HG03354 (cell line): ENCODE measurements at regions not wholly inside any gene's neighbourhood (a gene's known extent, or its start where the extent isn't known, plus 50 kb on each side); places are given as distances from the start of the nearest gene placed in this dataset.

ENCODE experiments used
- ATAC-seq: cut with Tn5 transposase; IDR thresholded peaks from one replicate; pipeline ENCODE4 v1.9.1; 2021; ENCODE audit warnings: mild to moderate bottlenecking; ENCODE audit not compliant: unreplicated experiment, poor library complexity, severe bottlenecking

DNA sequence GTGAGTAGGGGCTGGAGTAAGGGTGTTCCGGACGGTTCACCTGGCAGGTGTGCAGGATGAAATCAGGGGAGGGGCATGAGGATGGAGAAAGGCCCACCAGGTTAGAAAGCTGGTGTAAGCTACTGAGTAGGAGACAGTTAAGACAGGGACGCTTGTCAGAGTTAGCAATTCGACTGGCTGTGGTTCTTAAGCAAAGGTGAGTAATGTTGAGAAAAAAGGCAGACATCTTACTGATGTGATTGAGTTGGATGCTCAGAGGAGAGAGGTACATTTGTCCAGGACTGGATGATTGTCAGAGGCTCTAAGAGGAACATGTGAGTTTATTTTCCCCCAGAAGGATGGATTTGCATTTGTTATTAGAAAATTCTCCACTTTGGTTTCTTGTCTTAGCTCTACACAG is 90.5 kb upstream of the MGAT5 start:
- no peak for ATAC-seq

DNA sequence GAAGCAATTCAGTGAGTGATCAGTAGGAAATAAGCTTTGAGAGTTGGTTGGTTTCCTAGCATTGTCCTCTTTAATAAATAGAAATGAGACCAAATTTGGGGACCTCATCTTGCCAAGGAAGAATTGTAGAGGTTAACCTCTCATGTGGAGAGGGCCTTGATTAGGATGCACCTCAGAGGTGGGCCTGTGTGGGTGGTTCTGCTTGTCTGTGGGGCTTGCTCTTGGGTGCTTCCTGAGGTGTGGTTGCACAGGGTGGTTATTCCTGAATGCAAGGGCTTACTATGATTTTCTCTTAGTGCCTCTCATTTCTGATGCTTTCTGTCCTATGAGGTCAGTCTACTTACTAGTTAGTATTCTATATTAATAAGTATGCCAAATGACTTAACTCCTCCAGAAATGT is 89.6 kb upstream of the MGAT5 start:
- ATAC-seq = no peak

DNA sequence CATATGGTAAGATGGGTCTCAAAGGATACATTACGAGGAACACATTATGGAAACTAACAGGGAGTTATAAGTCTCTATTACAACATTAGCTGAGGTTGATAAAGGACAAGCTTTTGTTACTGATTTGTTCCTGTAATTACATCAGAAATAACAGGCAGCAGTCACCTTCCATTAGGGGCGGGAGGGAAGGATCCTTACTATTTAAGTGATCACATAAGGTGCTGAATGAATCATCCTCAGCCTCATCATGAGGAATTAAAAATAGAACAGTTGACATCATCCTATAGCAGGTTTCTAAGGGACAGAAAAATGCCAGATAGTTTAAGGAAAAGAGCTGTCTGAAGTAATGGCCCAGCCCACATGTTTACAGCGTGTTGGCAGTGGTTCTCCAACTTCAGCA is 86.9 kb upstream of the MGAT5 start:
- ATAC-seq = no peak

DNA sequence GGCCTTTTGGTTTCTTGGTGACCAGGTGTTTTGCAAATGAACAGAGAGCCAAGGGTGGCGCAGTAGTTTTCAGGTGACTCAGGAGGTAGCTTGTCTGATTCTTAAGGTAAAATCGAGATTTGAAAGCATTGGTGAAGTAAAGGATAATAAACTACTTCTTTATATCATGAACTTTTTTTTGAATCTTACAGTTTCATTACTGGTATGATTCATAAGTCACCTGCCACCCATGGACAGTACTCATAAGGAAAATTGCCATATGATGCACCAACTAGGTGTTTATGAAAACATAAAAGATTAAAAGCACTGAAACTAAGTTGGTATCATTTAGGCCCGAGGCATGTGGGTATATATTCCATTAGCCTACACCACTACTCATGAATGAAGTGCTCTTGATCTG is 84.1 kb upstream of the MGAT5 start:
- peak; percentile 84 for ATAC-seq

DNA sequence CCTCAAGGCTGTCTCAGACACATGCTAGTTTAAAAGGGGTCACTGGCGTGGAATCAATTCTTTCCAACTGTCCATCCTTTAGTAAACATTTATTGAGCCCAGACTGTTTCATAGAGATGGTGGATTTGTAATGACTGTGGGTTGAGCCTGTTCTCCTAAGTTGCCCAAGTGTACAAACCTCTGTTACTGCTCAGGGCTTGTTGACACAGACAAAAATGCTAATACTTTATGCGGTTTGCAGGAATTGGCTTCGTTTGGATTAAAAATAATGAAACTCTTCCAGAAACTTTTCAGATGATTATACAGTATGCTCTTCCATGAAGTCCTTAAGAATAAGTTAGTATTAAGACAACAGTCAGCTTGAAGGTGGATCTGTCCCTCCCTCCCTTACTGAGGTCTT is 83.6 kb upstream of the MGAT5 start:
- ATAC-seq = peak; percentile 23

DNA sequence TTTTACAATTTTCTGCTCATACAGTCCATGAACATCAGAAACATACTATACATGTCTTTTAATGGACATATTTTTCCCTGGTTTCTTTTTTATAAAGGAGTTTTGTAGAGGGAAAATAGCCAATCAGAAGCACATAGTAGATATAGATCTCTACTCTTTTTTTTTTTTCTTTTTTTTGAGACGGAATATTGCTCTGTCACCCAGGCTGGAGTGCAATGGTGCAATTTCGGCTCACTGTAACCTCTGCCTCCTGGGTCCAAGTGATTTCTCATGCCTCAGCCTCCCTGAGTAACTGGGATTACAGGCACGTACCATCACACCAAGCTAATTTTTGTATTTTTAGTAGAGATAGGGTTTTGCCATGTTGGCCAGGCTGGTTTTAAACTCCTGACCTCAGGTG is 83.2 kb upstream of the MGAT5 start:
- no peak for ATAC-seq

DNA sequence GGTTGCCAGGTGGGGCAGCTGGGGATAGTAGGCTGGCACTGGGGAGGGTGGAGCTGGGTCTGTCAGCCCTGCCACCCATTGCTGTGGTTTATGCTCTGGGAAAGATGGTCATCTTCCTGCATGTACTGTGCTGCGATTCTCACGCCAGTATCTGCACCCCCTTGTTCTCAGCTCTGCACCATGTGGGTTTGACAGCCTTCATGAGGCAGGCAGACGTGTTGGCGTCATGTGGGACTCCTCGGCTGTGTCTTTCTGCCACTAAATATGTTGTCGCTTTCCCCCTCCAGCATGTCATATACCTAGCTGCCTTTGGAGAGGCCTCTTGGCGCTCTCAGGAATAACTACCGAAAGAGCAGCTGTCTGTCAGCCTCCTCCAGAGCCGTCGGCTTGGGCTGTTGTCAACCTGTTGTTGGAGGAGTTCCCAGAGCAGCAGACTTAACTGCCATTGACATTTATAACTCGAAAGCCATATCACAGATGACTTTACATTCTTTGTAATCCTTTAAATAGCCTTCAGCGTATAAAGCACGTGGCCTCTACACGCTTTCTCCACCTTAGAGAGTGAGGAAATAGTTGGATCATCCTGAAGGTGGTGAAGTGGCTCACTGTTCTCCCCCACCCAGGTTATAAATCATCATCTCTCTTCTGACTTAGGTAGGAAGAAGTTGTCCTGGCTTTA is 80.4 kb upstream of the MGAT5 start:
- no peak for ATAC-seq

DNA sequence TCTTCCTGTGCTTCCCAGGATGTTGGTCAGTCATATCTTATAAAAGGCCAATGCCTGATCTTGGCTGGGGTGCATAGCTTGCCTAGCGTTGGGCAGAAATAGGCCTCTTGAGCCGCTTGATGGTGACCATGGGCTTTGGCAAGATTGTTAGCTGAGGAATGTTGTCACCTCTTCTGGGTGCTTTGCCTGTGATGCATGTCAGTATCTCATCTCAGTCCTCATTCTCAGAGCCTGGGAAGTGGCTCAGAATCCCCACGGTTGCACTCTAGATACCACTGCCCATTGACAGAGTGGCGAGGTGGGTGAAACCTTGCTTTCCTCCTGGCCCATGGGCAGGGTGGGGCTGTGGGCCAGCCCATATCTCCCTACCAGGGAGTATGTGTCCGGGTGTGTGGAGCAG is 79.2 kb upstream of the MGAT5 start:
- no peak for ATAC-seq

DNA sequence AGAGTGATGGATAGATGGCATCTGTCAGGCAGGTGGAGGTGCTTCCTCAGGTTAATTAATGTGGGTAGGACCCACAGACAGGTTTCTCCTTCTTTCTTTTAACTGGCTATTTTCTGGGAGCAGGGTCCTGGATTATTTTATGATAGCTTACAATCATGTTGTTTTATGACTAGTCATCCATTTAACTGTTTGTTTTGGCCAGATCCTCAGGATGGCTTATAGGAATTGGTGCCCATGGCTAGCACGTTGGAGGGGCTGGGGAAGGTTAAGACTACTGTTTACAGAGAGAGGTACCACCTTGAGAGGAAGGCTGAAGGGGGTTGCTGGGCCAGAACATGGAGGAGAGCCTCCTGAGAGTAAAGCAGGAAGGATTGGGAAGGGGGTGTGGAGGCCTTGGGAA is 78.0 kb upstream of the MGAT5 start:
- no peak for ATAC-seq

DNA sequence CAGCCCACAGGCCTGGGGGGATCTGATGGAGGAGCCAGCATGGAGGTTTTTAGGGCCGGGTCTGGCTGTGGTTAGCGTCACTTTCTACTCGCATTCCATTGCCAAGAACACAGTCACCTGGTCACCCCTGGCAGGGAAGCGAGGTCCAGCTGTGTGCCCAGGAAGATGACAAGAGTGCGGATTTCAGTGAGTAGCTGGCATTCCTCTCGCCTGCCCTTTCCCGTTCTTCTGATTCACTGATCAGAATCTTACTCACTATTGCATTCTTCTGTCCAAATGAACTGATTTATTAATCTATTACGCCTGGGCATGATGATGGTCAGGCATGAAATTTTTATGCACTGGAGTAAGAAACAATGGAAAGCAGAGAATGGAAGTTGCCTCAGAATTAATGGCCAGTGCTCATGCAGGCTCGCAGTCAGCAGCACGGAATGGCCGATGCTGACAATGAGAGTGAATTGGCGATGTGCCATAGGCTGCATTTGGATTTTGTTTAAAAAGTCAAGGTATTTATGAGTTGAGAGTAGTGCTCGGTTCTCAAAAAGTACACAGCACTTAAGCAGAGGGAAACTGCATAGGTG is 76.4 kb upstream of the MGAT5 start:
- ATAC-seq = no peak

DNA sequence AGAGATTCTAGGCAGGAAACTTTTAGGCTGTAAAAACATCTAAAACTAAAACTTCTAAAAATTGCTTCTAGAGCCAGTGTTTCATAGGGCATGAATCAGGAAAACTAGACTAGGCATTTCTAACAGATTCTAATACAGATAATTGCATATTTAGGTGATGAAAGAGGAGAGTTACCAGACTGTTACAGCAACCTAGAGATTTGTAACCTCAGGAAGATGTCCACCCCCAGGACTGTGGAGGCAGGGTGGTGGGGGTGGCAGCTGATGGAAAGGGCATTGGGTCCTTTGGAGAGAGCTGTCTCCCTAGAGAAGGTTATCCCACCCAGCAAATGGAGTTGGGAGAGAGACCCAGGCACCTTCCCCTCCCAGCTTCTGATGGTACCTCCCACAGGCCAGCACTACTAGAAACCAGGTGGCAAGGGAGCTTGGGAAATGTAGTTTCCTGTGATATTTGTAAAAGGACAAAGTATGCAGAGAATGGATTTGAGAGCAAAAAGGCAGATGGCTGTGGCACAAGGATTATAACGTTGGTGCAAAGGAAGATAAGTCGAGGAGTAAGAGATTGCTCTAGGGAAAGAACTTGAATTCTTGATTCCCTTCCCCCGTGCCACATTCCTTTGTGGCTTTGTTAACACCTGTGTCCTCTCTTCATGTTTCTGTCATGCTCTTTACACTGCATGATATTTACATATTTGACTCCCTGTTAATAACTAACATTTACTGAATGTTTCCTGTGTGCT is 75.6 kb upstream of the MGAT5 start:
- peak; percentile 82 for ATAC-seq

DNA sequence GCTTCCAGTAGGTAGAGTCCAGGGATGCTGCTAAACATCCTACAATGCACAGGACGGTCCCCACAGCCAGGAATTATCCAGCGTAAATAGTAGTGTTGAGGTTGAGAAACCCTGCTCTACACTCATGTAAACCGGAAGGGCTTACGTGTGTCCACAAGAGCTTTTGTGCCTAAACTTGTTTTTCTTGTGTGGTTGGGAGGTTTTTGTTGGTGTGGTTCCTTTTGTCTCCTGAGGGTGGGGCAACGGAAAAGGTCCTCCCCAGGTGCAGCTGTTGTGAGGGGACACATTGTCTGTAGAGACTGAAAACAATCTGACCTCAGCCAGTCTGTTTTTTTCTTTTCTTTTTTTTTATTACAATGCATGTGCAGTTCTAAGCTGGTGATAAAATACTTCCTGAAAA is 72.7 kb upstream of the MGAT5 start:
- peak; percentile 74 for ATAC-seq

DNA sequence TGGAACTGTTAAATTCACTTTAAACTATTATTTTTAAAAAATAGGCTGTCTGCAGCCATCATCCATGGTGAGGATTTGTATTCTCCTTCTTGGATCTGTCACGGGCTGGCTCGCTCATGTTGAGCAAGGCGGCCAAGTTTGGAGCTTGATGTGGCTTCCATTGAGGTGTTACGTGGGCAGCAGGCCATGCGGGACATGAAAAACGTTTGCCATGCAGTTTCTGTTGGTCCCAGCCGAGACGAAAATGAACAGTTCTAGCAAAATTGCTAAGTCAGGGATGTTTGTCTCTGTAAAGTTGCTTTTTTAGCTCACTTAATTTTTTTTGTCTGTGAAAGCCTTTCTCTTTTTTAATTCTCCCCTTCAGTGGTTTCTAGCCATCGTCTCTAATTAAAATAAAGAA is 70.2 kb upstream of the MGAT5 start:
- no peak for ATAC-seq

DNA sequence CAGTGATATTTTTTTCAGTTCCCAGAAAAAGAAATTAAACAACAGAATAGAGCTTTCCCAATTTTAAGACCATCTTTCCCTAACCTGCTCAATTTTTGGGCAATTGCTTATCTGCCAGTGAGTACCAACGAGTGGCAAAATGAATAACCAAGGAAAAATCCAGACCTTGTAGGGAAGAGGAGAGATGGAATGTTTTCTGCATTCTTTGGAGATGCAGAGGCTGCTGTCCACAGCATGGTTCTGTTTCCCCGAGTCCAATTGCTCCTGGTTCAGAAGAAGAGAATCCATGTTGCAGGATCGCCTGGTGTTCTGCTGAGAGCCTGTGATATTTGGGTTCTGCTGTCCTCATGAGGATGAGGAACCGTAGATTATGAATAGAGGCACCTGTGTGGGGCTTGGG is 68.2 kb upstream of the MGAT5 start:
- ATAC-seq = no peak

DNA sequence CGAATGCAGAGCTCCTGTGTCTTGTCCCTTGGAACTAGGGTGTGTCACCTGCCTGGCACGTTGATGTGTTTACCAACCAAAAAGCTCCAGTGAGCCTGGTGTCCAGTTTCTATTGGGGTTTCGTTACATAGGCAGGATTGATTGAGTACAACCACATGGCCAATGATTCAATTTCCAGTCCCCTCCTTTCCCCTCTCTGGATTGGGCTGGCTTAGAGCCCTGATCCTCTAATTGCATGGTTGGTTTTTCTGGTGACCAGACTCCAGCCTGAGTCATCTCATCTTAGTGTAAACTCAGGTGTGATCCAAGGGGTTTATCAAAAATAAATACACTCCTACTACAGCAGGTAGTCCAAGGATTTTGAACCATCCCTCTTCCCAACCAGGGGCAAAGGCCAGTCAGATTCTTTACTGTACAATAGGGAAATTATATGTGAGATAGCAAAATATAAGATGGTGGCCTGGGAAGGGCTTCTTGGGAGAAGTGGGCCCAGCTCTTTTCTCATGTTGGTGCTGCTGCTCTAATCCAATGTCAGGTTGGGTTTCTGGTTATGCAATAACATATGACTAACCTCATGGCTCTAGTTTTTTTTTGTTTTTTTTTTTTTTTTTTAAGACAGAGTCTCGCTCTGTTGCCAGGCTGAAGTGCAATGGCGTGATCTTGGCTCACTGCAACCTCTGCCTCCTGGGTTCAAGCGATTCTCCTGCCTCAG is 64.7 kb upstream of the MGAT5 start:
- ATAC-seq = no peak

DNA sequence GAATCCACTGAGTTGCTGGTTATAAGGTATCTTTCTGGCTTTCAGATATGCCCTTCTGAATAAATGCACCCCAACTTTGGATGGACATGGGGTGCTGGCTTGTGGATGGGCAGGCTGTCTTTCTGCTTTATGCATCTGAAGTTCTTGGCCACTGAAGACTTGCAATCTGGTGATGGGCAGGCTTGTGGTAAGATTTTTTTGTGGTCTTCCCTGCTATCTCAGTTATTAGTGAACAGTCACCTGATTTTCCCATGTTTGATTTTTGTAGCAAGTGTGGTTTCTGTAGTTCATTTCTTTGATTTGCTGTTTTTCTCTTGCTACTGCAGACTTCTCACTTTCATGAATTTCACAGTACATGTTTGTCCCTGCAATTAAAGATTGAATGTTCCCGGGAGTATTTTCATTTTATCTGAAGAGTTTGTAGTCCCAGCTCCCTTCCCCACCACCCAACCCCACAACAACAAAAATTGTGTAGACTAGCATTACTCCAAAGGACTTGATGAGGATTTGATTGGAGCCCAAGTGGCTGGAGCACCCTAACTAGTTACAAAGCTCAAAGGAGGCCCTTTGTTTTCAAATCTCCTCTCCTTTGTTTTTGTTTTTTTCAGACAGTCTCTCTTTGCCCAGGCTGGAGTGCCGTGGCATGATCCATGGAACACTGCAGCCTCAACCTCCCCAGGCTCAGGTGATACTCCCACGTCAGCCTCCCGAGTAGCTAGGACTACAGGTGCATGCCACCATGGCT is 63.6 kb upstream of the MGAT5 start:
- ATAC-seq = no peak

DNA sequence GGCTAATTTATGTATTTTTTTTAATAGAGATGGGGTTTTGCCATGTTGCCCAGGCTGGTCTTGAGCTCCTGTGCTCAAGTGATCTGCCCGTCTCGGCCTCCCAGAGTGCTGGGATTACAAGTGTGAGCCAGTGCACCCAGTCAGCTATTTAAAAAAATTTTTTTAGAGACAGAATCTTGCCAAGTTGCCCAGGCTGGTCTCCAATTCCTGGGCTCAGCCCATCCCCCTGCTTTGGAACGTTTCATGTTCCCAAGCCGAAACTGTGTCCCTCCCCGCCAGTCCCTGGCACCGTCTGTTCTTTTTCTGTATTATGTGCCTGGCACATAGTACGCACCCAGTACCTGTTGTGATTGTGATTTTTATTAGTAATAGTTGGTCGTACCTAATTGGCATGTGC is 63.1 kb upstream of the MGAT5 start:
- no peak for ATAC-seq

DNA sequence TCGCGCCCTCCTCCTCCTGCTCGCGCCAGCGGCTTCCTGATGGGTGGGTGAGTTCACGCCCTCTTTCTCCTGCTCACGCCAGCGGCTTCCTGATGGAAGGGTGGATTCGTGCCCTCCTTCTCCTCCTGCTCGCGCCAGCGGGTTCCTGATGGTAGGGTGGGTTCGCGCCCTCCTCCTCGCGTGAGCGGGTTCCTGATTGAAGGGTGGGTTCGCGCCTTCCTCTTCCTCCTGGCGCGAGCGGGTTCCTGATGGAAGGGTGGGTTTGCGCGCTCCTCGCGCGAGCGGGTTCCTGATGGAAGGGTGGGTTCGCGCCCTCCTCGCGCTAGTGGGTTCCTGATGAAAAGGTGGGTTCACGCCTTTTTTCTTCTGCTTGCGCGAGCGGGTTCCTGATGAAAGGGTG is 62.0 kb upstream of the MGAT5 start:
- ATAC-seq = no peak

DNA sequence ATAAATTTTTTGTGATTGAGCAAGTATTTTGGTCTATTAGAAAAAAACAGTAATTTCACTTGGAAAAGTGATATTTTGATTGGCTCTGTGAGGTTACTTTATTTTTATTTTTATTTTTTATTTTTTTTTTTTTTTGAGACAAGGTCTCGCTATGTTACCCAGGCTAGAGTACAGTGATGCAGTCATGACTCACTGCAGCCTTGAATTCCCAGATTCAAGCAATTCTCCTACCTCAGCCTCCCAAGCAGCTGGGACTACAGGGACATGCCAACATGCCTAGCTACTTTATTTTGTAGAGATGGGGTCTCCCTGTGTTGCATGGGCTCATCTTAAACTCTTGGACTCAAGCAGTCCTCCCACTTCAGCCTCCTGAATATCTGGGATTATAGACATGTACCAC is 60.9 kb upstream of the MGAT5 start:
- ATAC-seq = no peak

DNA sequence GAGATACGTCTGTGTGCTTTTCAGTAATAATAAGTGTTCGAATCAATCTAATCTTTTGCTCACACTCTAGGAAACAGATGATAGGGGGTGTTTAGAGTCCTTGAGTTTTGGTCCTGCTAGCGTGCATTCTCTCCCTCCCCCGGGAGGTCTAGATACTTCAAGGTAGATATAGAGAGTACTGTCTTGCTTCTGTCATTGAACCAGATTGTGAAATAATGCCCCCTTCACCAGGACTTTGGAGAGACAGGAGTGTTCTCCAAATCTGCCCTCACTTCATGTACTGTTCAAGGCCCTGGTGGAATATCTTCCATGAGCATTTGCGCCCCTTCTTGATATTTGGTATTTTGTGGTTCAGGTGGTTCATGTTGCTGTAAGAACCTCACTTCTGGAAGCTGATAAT is 59.4 kb upstream of the MGAT5 start:
- no peak for ATAC-seq
